HepG2 (cell line): ENCODE measurements at regions not wholly inside any gene's neighbourhood (a gene's known extent, or its start where the extent isn't known, plus 50 kb on each side); places are given as distances from the start of the nearest gene placed in this dataset.

Experiments used
- AGO1 ChIP-seq: fragments of 200-400 bp; formaldehyde crosslinking; IDR thresholded peaks from 2 replicates; pipeline ENCODE4 v1.6.1; 2017; ENCODE audit warnings: mild to moderate bottlenecking, low read depth, low read length, moderate library complexity; ENCODE audit not compliant: poor library complexity, severe bottlenecking
- ATF2 ChIP-seq: sonication (generic); formaldehyde crosslinking; IDR thresholded peaks from 2 replicates; pipeline ENCODE4 v1.4.0; 2020; ENCODE audit warnings: missing genetic modification reagents
- CAMTA2 ChIP-seq: sonication (generic); formaldehyde crosslinking; IDR thresholded peaks from 2 replicates; pipeline ENCODE4 v1.4.0; 2020; ENCODE audit warnings: mild to moderate bottlenecking, missing genetic modification reagents, borderline replicate concordance
- CBX5 ChIP-seq: sonication (generic); formaldehyde crosslinking; IDR thresholded peaks from 2 replicates; pipeline ENCODE4 v1.4.0; 2020; ENCODE audit warnings: missing genetic modification reagents, borderline replicate concordance
- FOSL1 ChIP-seq: sonication (generic); formaldehyde crosslinking; IDR thresholded peaks from 2 replicates; pipeline ENCODE4 v1.9.0; 2021; ENCODE audit warnings: missing genetic modification reagents, borderline replicate concordance
- HDAC2 ChIP-seq: sonication (generic); formaldehyde crosslinking; IDR thresholded peaks from 2 replicates; pipeline ENCODE4 v1.4.0; 2020; ENCODE audit warnings: missing genetic modification reagents
- POLR2A ChIP-seq, 2 experiments: IDR thresholded peaks; 2 replicates each; pipeline ENCODE4 v1.6.1; 2011; ENCODE audit warnings: low read depth in 2 of 2, low read length in 2 of 2, mild to moderate bottlenecking in 1 of 2, moderate library complexity in 1 of 2; ENCODE audit not compliant: insufficient read depth in 1 of 2
- POLR2G ChIP-seq: fragments of 200-400 bp; formaldehyde crosslinking; IDR thresholded peaks from 2 replicates; pipeline ENCODE4 v1.6.1; 2018; ENCODE audit warnings: mild to moderate bottlenecking, low read depth, low read length, moderate library complexity
- SUZ12 ChIP-seq: fragments of 150-350 bp; IDR thresholded peaks from 2 replicates; pipeline ENCODE4 v1.6.1; 2014; ENCODE audit warnings: low read depth, low read length
- TARDBP ChIP-seq: sonication (generic); formaldehyde crosslinking; IDR thresholded peaks from 2 replicates; pipeline ENCODE4 v1.8.0; 2022; ENCODE audit warnings: mild to moderate bottlenecking, missing genetic modification reagents
- YY1 ChIP-seq: IDR thresholded peaks from 2 replicates; pipeline ENCODE4 v1.6.1; 2011; ENCODE audit warnings: low read length, low read depth, moderate library complexity, mild to moderate bottlenecking; ENCODE audit not compliant: insufficient read depth, insufficient replicate concordance
- ZNF138 ChIP-seq: sonication (generic); formaldehyde crosslinking; IDR thresholded peaks from 2 replicates; pipeline ENCODE4 v1.5.0; 2020; ENCODE audit warnings: mild to moderate bottlenecking, low read depth, missing genetic modification reagents
- TF ChIP-seq, protein P1 (sequence below): sonication (generic); formaldehyde crosslinking; IDR thresholded peaks from 2 replicates; pipeline ENCODE4 v1.4.0; 2020; ENCODE audit warnings: low read depth, mild to moderate bottlenecking, missing genetic modification reagents
- TF ChIP-seq, protein P2 (sequence below), 2 experiments: IDR thresholded peaks; 2 replicates each; pipeline ENCODE4 v1.6.1; 2011 to 2012; ENCODE audit warnings: low read length in 2 of 2, borderline replicate concordance in 1 of 2, low read depth in 1 of 2, mild to moderate bottlenecking in 1 of 2, moderate library complexity in 1 of 2

DNA sequence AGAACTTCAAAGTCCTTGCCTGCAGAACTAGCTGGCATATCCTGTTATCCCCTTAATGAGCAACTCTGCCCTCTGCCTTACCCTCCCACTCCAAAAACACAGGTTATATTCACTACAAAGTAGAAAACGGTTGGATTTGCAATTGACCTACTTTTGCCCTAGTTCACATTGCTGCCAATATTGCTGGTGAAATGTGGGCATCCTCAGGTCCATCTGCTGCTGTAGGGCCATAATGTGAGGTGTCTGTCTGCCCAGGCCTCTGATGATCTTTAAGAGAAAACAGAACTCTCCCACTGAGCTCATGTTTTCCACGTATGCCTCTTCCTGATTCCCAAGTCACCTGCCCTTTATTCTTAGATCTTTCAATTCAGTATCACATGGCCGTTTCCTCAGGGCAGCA is 294.0 kb upstream of the CDH20 start:
- TF ChIP-seq POLR2G (no peak), YY1 (no peak), TARDBP (no peak), AGO1 (no peak), HDAC2 (CRISPR knock-in tag) (no peak), ATF2 (CRISPR knock-in tag) (no peak), POLR2A (IDR thresholded peaks at IDR 0.05; ENCODE audit: insufficient read depth in 1 of 2, low read depth in 2 of 2, low read length in 2 of 2) (no peak), FOSL1 (CRISPR knock-in tag) (no peak), ZNF138 (no peak), CAMTA2 (CRISPR knock-in tag) (no peak), CBX5 (no peak), SUZ12 (no peak)
- TF ChIP-seq, protein P1, sequence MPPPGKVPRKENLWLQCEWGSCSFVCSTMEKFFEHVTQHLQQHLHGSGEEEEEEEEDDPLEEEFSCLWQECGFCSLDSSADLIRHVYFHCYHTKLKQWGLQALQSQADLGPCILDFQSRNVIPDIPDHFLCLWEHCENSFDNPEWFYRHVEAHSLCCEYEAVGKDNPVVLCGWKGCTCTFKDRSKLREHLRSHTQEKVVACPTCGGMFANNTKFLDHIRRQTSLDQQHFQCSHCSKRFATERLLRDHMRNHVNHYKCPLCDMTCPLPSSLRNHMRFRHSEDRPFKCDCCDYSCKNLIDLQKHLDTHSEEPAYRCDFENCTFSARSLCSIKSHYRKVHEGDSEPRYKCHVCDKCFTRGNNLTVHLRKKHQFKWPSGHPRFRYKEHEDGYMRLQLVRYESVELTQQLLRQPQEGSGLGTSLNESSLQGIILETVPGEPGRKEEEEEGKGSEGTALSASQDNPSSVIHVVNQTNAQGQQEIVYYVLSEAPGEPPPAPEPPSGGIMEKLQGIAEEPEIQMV (CRISPR knock-in tag) = no peak
- TF ChIP-seq, protein P2, sequence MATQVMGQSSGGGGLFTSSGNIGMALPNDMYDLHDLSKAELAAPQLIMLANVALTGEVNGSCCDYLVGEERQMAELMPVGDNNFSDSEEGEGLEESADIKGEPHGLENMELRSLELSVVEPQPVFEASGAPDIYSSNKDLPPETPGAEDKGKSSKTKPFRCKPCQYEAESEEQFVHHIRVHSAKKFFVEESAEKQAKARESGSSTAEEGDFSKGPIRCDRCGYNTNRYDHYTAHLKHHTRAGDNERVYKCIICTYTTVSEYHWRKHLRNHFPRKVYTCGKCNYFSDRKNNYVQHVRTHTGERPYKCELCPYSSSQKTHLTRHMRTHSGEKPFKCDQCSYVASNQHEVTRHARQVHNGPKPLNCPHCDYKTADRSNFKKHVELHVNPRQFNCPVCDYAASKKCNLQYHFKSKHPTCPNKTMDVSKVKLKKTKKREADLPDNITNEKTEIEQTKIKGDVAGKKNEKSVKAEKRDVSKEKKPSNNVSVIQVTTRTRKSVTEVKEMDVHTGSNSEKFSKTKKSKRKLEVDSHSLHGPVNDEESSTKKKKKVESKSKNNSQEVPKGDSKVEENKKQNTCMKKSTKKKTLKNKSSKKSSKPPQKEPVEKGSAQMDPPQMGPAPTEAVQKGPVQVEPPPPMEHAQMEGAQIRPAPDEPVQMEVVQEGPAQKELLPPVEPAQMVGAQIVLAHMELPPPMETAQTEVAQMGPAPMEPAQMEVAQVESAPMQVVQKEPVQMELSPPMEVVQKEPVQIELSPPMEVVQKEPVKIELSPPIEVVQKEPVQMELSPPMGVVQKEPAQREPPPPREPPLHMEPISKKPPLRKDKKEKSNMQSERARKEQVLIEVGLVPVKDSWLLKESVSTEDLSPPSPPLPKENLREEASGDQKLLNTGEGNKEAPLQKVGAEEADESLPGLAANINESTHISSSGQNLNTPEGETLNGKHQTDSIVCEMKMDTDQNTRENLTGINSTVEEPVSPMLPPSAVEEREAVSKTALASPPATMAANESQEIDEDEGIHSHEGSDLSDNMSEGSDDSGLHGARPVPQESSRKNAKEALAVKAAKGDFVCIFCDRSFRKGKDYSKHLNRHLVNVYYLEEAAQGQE (IDR thresholded peaks at IDR 0.05; ENCODE audit: borderline replicate concordance in 1 of 2, low read depth in 1 of 2, low read length in 2 of 2) = no peak
